Stimulated activated CD4-positive, alpha-beta T cell treated with anti-CD3 and anti-CD28 coated beads, TNF-alpha, amount 100 ng/mL, for 4 hours (primary cell): ENCODE measurements at regions not wholly inside any gene's neighbourhood (a gene's known extent, or its start where the extent isn't known, plus 50 kb on each side); places are given as distances from the start of the nearest gene placed in this dataset.

Experiments
- DNase-seq, 3 experiments: peaks; one replicate each; pipeline ENCODE4 v3.0.0-alpha.2; 2020; ENCODE audit warnings: low read depth in 3 of 3

GRCh38 chr9:90948156-90948555, 146.5 kb downstream of the SYK start:
- no peak for DNase-seq

GRCh38 chr9:90950600-90950999, 149.0 kb downstream of the SYK start:
- DNase-seq: no peak

GRCh38 chr9:90953200-90953599, 151.6 kb downstream of the SYK start:
- no peak for DNase-seq

DNA sequence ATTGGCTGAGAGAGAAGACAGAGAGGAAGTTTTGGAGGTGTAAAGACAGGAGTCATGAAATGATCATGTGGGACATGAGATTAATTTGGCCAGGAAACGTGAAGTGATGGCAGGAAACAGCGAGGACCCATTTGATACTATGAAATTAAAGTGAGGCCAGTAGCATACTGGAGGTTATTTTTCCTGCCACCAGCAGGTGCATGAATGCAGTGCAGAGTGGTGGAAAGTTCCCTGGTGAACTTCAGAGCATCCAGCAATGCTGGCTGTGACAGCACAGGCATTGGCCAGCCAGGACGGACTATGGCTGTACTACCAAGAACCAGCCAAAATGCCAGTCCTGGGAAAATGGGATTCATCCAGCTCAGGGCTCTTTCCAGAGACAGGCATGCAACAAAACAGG, 152.2 kb downstream of the SYK start:
- no peak for DNase-seq

DNA sequence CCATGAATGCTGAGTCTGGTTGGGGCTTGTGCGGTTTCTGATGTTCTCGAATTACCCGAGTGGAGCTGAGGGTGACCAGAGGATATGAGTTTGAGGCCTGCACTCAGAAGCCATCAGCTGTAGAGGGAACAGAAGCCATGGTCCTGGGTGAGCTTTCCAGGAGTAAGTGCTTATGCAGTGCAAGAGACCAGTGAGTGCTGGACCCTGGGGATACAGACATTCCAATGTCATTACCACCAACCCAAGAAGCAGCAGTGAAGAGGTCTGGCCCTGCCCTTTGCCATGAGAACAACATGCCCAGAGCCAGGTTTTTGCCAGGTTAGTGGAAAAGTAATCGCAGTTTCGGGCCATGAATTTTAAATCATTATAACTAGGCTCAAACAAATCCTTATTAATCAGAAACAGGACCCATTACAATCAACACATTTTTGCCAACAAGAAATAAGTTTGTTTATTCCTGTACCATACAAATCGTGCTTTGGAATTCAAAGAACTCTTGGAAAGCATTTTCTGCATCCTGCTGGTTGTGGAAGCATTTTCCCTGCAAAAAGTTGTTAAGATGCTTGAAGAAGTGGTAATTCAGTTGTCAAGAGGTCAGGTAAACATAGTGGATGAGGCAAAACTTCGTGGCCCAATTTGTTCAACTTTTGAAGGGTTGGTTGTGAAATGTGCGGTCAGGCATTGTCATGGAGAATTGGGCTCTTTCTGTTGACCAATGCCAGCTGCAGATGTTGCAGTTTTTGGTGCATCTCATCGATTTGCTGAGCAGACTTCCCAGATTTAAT, 154.6 kb downstream of the SYK start:
- DNase-seq: no peak

DNA sequence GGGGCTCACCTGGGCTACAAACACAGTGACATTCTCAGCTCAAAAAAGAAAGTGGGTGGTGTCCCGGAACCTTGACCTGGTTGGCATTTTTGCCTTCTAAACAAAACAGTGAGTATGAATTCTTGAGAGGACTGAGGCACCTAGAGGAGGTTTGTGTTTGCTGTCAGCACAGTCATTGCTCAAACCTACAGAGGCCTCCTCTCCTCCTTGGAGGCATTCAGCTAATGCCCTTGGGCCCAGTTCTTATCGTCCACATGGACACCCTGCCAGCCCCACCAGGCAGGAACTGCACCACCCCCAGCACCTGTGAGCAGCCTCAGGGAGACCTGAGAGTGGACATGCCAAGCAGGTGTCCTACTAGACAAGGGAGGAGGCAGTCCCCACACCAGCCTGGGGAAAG, 156.7 kb downstream of the SYK start:
- DNase-seq: no peak

- no peak for DNase-seq
Measured at GRCh38 chr9:90960941-90961340, 159.3 kb downstream of the SYK start.

GRCh38 chr9:90961375-90961774, 159.8 kb downstream of the SYK start:
- DNase-seq: no peak

GRCh38 chr9:90964101-90965020, 162.7 kb downstream of the SYK start:
- no peak for DNase-seq

DNA sequence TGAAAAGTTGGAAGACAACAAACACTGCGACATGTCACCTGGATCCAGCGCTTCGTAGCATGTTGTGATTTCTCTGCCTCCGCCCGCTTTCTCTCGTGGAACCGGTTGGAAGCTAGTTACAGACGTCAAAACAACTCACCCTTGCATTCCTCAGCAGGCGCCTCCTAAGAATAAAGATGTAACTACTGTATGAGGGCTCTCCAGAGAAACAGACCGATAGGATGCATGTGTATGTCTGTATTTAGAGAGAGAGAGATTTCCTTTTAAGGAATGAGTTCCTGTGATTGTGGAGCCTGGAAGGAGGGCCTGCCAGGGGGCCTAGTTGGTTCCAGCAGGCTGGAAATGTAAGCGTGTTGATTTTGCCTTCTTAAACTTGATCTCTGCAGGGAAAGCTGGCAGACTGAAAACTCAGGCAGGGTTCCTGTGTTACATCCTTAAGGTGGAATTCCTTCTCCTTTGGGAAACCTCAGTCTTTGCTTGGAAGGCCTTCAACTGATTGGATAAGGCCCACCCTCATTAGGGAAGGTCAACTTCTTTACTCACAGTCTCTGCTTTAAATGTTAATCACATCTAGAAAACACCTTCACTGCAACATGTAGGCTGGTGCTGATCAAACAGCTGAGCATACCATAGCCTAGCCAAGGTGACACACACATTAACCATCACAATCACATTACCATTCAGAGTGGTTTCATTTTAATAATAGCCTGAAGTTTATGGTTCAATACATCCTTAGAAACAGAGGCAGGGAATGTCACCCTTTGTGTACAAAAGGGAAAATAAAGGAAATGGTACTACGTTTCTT, 163.8 kb downstream of the SYK start:
- DNase-seq: no peak

DNA sequence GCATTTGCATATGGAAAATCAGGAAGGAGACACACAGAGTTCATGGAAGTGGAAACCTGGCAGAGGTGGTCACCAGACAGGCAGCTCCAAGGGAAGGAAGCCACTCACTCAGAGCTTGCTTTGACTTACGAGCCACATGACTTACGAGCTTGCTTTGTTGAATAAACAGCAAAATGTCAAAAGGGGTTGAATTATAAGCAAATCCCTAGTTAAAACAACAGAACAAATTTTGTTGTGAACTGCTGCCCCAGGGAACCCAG, 164.3 kb downstream of the SYK start:
- no peak for DNase-seq

- DNase-seq: no peak
Measured at GRCh38 chr9:90966480-90967144, 165.0 kb downstream of the SYK start.

- DNase-seq: no peak
Measured at GRCh38 chr9:90967145-90967538, 165.5 kb downstream of the SYK start.

DNA sequence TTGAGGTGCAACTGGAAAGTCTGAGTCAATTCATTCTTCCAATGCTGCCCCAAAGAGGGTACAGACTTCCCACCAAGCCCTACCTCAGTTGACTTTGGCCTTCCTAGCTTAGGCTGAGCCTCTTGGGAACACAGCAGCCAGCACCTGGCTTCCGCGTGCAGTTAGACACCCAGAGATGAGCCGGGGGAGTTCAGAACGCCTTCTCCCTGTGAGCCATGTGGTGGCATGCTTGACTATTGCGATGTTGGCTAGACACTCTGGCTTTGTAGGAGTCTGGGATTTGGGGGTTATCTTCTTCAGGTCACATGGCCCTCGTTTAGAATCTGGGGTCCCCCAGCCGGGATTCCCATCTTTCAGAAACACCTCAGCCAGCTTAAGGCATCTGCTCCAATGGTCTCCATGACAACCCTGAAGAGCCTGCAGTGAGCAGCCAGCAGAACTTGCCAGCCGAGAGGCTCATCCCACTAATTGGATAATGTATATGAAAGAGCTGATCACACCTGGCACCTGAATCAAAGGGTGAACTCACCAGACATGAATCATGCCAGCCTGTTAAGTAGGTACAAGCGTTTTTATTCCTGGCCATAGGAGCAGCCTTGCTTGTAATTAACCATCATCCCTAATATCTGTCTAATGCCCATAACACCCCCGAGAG, 167.5 kb downstream of the SYK start:
- no peak for DNase-seq

GRCh38 chr9:90970608-90971007, 169.0 kb downstream of the SYK start:
- DNase-seq: no peak

DNA sequence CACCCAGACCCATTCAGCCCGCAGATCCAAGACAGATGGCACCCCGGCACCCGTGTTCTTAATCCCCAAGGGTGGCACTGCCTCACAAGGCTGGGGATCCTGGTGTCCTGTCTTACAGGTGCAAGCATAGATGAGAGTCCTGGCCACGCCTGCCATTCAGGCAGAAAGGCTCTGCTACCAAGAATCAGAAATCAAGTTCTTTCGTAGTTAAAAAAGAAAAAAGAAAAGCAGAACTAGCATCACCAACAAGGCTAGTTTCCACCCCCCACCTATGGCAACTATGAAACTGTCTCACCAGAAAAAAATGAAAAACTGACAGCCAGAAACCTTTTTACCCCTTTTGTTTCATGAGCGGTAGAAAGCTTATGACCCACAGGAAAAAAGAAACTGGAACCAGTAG, 170.4 kb downstream of the SYK start:
- DNase-seq: no peak

- no peak for DNase-seq
Measured at GRCh38 chr9:90974016-90974415, 172.4 kb downstream of the SYK start.

DNA sequence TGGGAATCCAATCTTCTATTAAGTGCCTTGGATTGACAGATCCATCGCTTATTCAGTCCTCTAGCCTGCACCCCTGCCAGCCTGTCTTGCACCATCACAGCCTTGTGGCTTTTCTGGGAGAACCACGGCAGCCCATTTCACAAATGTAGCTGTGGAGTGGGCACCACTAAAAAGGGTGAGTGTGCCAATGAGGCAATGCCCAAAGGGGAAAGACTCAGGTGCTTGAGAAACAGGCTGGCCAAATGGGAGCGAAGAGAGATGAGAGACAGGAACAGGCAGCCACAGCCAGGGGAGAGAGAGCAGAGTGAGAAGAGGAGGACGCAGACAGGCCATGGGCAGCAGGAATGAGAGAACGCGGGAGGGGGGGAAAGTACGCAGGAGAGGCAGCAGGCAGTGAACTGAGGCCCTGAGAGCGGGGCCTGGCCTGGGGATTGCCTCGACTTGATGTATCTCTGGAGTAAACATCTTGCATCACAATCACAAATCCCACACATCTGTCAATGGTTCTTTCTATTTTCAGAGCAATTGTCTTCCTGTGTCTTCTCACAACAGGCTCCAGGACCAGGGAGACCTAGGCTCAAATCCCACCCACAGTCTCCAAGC, 173.1 kb downstream of the SYK start:
- no peak for DNase-seq

GRCh38 chr9:90975781-90976538, 174.3 kb downstream of the SYK start:
- DNase-seq: no peak

GRCh38 chr9:90979138-90979551, 177.5 kb downstream of the SYK start:
- DNase-seq: no peak
